Panc1 (cell line): ENCODE measurements at regions not wholly inside any gene's neighbourhood (a gene's known extent, or its start where the extent isn't known, plus 50 kb on each side); places are given as distances from the start of the nearest gene placed in this dataset.

Experiments
- CTCF ChIP-seq: fragments of 450-650 bp; IDR thresholded peaks from 2 replicates; pipeline ENCODE4 v1.5.1; 2017; ENCODE audit warnings: mild to moderate bottlenecking
- POLR2AphosphoS5 ChIP-seq: IDR thresholded peaks from 2 replicates; pipeline ENCODE4 v1.6.1; 2012; ENCODE audit warnings: mild to moderate bottlenecking, low read depth, low read length, moderate library complexity
- TCF7L2 ChIP-seq: IDR thresholded peaks from 2 replicates; pipeline ENCODE4 v1.6.1; 2011; ENCODE audit warnings: mild to moderate bottlenecking, low read depth, low read length, inconsistent platforms
- TF ChIP-seq, protein P1 (sequence below), 2 experiments: IDR thresholded peaks; 2 replicates each; pipeline ENCODE4 v1.6.1; 2011 to 2012; ENCODE audit warnings: low read depth in 2 of 2, control low read depth in 1 of 2, low read length in 1 of 2, mild to moderate bottlenecking in 1 of 2, moderate library complexity in 1 of 2; ENCODE audit not compliant: insufficient read depth in 1 of 2

GRCh38 chr10:85531706-85532105 is 834.9 kb downstream of the GRID1 start:
- TF ChIP-seq CTCF (no peak), POLR2AphosphoS5 (no peak), TCF7L2 (no peak)
- TF ChIP-seq, protein P1, sequence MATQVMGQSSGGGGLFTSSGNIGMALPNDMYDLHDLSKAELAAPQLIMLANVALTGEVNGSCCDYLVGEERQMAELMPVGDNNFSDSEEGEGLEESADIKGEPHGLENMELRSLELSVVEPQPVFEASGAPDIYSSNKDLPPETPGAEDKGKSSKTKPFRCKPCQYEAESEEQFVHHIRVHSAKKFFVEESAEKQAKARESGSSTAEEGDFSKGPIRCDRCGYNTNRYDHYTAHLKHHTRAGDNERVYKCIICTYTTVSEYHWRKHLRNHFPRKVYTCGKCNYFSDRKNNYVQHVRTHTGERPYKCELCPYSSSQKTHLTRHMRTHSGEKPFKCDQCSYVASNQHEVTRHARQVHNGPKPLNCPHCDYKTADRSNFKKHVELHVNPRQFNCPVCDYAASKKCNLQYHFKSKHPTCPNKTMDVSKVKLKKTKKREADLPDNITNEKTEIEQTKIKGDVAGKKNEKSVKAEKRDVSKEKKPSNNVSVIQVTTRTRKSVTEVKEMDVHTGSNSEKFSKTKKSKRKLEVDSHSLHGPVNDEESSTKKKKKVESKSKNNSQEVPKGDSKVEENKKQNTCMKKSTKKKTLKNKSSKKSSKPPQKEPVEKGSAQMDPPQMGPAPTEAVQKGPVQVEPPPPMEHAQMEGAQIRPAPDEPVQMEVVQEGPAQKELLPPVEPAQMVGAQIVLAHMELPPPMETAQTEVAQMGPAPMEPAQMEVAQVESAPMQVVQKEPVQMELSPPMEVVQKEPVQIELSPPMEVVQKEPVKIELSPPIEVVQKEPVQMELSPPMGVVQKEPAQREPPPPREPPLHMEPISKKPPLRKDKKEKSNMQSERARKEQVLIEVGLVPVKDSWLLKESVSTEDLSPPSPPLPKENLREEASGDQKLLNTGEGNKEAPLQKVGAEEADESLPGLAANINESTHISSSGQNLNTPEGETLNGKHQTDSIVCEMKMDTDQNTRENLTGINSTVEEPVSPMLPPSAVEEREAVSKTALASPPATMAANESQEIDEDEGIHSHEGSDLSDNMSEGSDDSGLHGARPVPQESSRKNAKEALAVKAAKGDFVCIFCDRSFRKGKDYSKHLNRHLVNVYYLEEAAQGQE (IDR thresholded peaks at IDR 0.05; ENCODE audit: insufficient read depth in 1 of 2, low read depth in 2 of 2, low read length in 1 of 2) = no peak
